ENCODE measurements at regions not wholly inside any gene's neighbourhood (a gene's known extent, or its start where the extent isn't known, plus 50 kb on each side); places are given as distances from the start of the nearest gene placed in this dataset.

GRCh38 chr10:132479024-132479602 is 58.5 kb upstream of the INPP5A start:
- Histone ChIP-seq H2BK20ac (ENCODE audit: low read depth, low read length) (no peak overlapping the region), H3K14ac (replicated peaks; ENCODE audit: low read depth, low read length) (no peak overlapping the region), H4K91ac (ENCODE audit: insufficient read depth, low read depth, low read length) (no peak overlapping the region), H2AFZ (replicated peaks; ENCODE audit: low read length, poor library complexity) (peak overlapping the region; percentile 53), H3K9me3 (ENCODE audit: control insufficient read depth, insufficient read depth, low read length) (no peaks in the 10 kb centered on the region), H2BK15ac (ENCODE audit: low read depth, low read length) (no peak overlapping the region), H3K27me3 (ENCODE audit: control insufficient read depth, insufficient read depth, low read length) (peaks cover 11% of the 10 kb centered on the region), H3K9ac (ENCODE audit: low read depth, low read length) (no peak overlapping the region), H3K4me2 (ENCODE audit: low read depth, low read length) (no peak overlapping the region), H3K4me3 (ENCODE audit: insufficient read depth, low read depth, low read length) (no peak overlapping the region), H2AK5ac (ENCODE audit: low read depth, low read length) (peak overlapping the region; percentile 3; the same call in 1 of the 2 replicates), H3K9me1 (ENCODE audit: insufficient read depth, low read length) (no peaks in the 10 kb centered on the region; the same call in 1 of the 2 replicates), H3K79me1 (ENCODE audit: low read depth in 1 of 2, low read length in 2 of 2) (no peaks in the 10 kb centered on the region), H3K4ac (ENCODE audit: low read depth, low read length) (no peak overlapping the region), H3K27ac (ENCODE audit: insufficient read depth, low read length) (no peak overlapping the region), H2AK9ac (replicated peaks; ENCODE audit: low read depth, low read length, poor library complexity) (peak overlapping the region; percentile 5), H2BK120ac (ENCODE audit: low read depth, low read length) (no peak overlapping the region), H4K8ac (ENCODE audit: low read depth in 2 of 2, low read length in 2 of 2) (no peak overlapping the region), H3K56ac (ENCODE audit: extremely low read depth, insufficient read depth, low read length) (no peak overlapping the region), H3K4me1 (ENCODE audit: control insufficient read depth, insufficient read depth, low read length) (peaks cover 7% of the 10 kb centered on the region), H4K5ac (ENCODE audit: low read depth, low read length) (no peak overlapping the region), H2BK5ac (ENCODE audit: low read depth, low read length, poor library complexity, severe bottlenecking) (no peak overlapping the region), H3K23ac (ENCODE audit: low read depth, low read length) (no peak overlapping the region), H4K20me1 (ENCODE audit: insufficient read depth, low read length) (no peaks in the 10 kb centered on the region), H3K18ac (ENCODE audit: low read depth, low read length) (no peak overlapping the region), H3K36me3 (ENCODE audit: control insufficient read depth, insufficient read depth, low read length) (no peaks in the 10 kb centered on the region)
- TF ChIP-seq CHD1 (IDR thresholded peaks at IDR 0.05; ENCODE audit: low read depth, low read length) (no peak), USF2 (IDR thresholded peaks at IDR 0.05; ENCODE audit: low read depth, low read length) (no peak), CTCF (conservative IDR thresholded peaks at IDR 0.05; ENCODE audit: low read depth, low read length) (no peak), ELK1 (IDR thresholded peaks at IDR 0.05; ENCODE audit: borderline replicate concordance, low read depth, low read length) (no peak), BHLHE40 (IDR thresholded peaks at IDR 0.05; ENCODE audit: low read depth, low read length) (no peak), MAZ (IDR thresholded peaks at IDR 0.05; ENCODE audit: borderline replicate concordance, low read depth, low read length) (no peak), FOS (IDR thresholded peaks at IDR 0.05; ENCODE audit: low read depth, low read length) (no peak), MXI1 (IDR thresholded peaks at IDR 0.05; ENCODE audit: borderline replicate concordance, low read depth, low read length) (no peak), RCOR1 (IDR thresholded peaks at IDR 0.05; ENCODE audit: insufficient replicate concordance, low read length) (no peak), SMC3 (IDR thresholded peaks at IDR 0.05; ENCODE audit: low read depth, low read length) (no peak), CEBPB (IDR thresholded peaks at IDR 0.05; ENCODE audit: low read depth, low read length) (no peak), POLR2A (IDR thresholded peaks at IDR 0.05; ENCODE audit: low read depth, low read length) (no peak), RAD21 (IDR thresholded peaks at IDR 0.05; ENCODE audit: low read length) (no peak), RFX5 (IDR thresholded peaks at IDR 0.05; ENCODE audit: low read depth, low read length) (no peak), MAFK (IDR thresholded peaks at IDR 0.05; ENCODE audit: low read depth, low read length) (no peak), NFE2L2 (IDR thresholded peaks at IDR 0.05; ENCODE audit: low read depth, low read length) (no peak)
- in situ Hi-C loops (cut with MboI; ENCODE audit: low sequenced_read_pairs) (no loop called here), dilution Hi-C loops (cut with HindIII; ENCODE audit: low sequenced_read_pairs, unreplicated experiment) (no loop called here), intact Hi-C loops (cut with micrococcal nuclease) (no loop called here)
- POLR2A ChIA-PET (ENCODE audit: unreplicated experiment): no interaction called here
- CTCF ChIA-PET: no interaction called here
- DNase-seq: no peak
- BruUV-seq (replicated peaks): no TSS peak
- no peak for ATAC-seq (ENCODE audit: low read depth)
- 92% methylated on average over 5 of the region's 14 CpGs; no CpG with 5 or more reads in 1 of the 2 experiments for WGBS, 2 experiments (ENCODE audit: extremely low coverage in 2 of 2, insufficient read length in 1 of 2)
